ENCODE measurements at regions not wholly inside any gene's neighbourhood (a gene's known extent, or its start where the extent isn't known, plus 50 kb on each side); places are given as distances from the start of the nearest gene placed in this dataset.

DNA sequence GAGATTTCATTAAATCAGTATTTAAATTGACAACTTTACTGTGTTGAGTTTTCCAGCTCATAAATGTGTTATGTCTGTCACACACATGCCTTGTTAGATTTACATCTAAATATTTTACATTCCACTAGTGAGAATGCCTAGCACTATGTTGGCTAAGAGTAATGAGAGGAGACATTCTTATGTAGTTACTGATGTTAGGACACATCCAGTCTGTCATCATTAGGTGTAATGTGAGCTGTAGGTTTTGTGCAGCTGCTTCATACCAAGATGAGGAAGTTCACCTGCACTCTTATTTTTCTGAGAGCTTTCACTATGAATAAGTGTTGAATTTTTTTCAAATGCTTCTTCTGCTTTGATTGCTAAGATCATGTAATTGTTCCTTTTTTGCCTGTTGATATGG lies 218.0 kb upstream of the IGFBP3 start:
- no peak overlapping the region for H3K27ac ChIP-seq (ENCODE audit: low read depth, low read length, poor library complexity, severe bottlenecking)
- H3K79me2 ChIP-seq (ENCODE audit: insufficient read depth, low read depth, low read length): no peaks in the 10 kb centered on the region
- intact Hi-C loops (cut with micrococcal nuclease; ENCODE audit: unreplicated experiment): no loop called here
- CTCF ChIA-PET (ENCODE audit: unreplicated experiment): no interaction called here
- no peaks in the 10 kb centered on the region for H3K9me2 ChIP-seq (ENCODE audit: insufficient read depth, low read length)
- POLR2A ChIA-PET: interaction anchor here (0.5 kb wide), 1 partner anchor 301 kb away, joined by 3 read pairs; no protein-coding TSS in a partner anchor
- TF ChIP-seq CTCF (conservative IDR thresholded peaks at IDR 0.05; ENCODE audit: low read length): no peak
- no peak for TF ChIP-seq EZH2phosphoT487 (IDR thresholded peaks at IDR 0.05; ENCODE audit: borderline replicate concordance, low read depth, low read length)
- H3K4me2 ChIP-seq (ENCODE audit: low read length): no peak overlapping the region
- H2AFZ ChIP-seq (ENCODE audit: low read length): no peak overlapping the region
- DNase-seq (ENCODE audit: low spot score): no peak
- no peak overlapping the region for H3K4me3 ChIP-seq (ENCODE audit: low read depth, low read length, poor library complexity, severe bottlenecking)
- no peaks in the 10 kb centered on the region for H4K20me1 ChIP-seq (ENCODE audit: insufficient read depth, low read length)
- no peaks in the 10 kb centered on the region for H3K4me1 ChIP-seq (ENCODE audit: insufficient read depth, low read length, poor library complexity, severe bottlenecking)
- BruUV-seq (replicated peaks): no TSS peak
- no peaks in the 10 kb centered on the region for H3K36me3 ChIP-seq (ENCODE audit: insufficient read depth, low read length)
- H3K9me3 ChIP-seq (ENCODE audit: low read length): no peaks in the 10 kb centered on the region

GRCh38 chr7:46137725-46138124 lies 216.7 kb upstream of the IGFBP3 start:
- Histone ChIP-seq H3K36me3 (ENCODE audit: insufficient read depth, low read length) (no peaks in the 10 kb centered on the region), H3K9me2 (ENCODE audit: insufficient read depth, low read length) (no peaks in the 10 kb centered on the region), H3K9me3 (ENCODE audit: low read length) (no peaks in the 10 kb centered on the region), H4K20me1 (ENCODE audit: insufficient read depth, low read length) (no peaks in the 10 kb centered on the region), H2AFZ (ENCODE audit: low read length) (no peak overlapping the region), H3K4me3 (ENCODE audit: low read depth, low read length, poor library complexity, severe bottlenecking) (no peak overlapping the region), H3K4me2 (ENCODE audit: low read length) (no peak overlapping the region), H3K4me1 (ENCODE audit: insufficient read depth, low read length, poor library complexity, severe bottlenecking) (no peaks in the 10 kb centered on the region), H3K27ac (ENCODE audit: low read depth, low read length, poor library complexity, severe bottlenecking) (no peak overlapping the region), H3K79me2 (ENCODE audit: insufficient read depth, low read depth, low read length) (no peaks in the 10 kb centered on the region)
- DNase-seq (ENCODE audit: low spot score): no peak
- BruUV-seq (replicated peaks): no TSS peak
- no peak for TF ChIP-seq EZH2phosphoT487 (IDR thresholded peaks at IDR 0.05; ENCODE audit: borderline replicate concordance, low read depth, low read length)
- no peak for TF ChIP-seq CTCF (conservative IDR thresholded peaks at IDR 0.05; ENCODE audit: low read length)
- ChIA-PET POLR2A (no interaction called here), CTCF (ENCODE audit: unreplicated experiment) (no interaction called here)
- intact Hi-C loops (cut with micrococcal nuclease; ENCODE audit: unreplicated experiment): no loop called here

GRCh38 chr7:46135557-46135956 lies 214.5 kb upstream of the IGFBP3 start:
- ChIA-PET CTCF (ENCODE audit: unreplicated experiment) (no interaction called here), POLR2A (no interaction called here)
- H3K4me1 ChIP-seq (ENCODE audit: insufficient read depth, low read length, poor library complexity, severe bottlenecking): no peaks in the 10 kb centered on the region

More at GRCh38 chr7:46135557-46135956, 214.5 kb upstream of the IGFBP3 start:
- H3K27ac ChIP-seq (ENCODE audit: low read depth, low read length, poor library complexity, severe bottlenecking): no peak overlapping the region
- H3K36me3 ChIP-seq (ENCODE audit: insufficient read depth, low read length): no peaks in the 10 kb centered on the region
- intact Hi-C loops (cut with micrococcal nuclease; ENCODE audit: unreplicated experiment): no loop called here
- H3K79me2 ChIP-seq (ENCODE audit: insufficient read depth, low read depth, low read length): no peaks in the 10 kb centered on the region
- H3K9me2 ChIP-seq (ENCODE audit: insufficient read depth, low read length): no peaks in the 10 kb centered on the region
- no peak overlapping the region for H2AFZ ChIP-seq (ENCODE audit: low read length)
- BruUV-seq (replicated peaks): no TSS peak
- TF ChIP-seq CTCF (conservative IDR thresholded peaks at IDR 0.05; ENCODE audit: low read length) (no peak), EZH2phosphoT487 (IDR thresholded peaks at IDR 0.05; ENCODE audit: borderline replicate concordance, low read depth, low read length) (no peak)
- H3K4me2 ChIP-seq (ENCODE audit: low read length): no peak overlapping the region
- no peak overlapping the region for H3K4me3 ChIP-seq (ENCODE audit: low read depth, low read length, poor library complexity, severe bottlenecking)
- H4K20me1 ChIP-seq (ENCODE audit: insufficient read depth, low read length): no peaks in the 10 kb centered on the region
- DNase-seq (ENCODE audit: low spot score): no peak
- no peaks in the 10 kb centered on the region for H3K9me3 ChIP-seq (ENCODE audit: low read length)
